ENCODE measurements at regions not wholly inside any gene's neighbourhood (a gene's known extent, or its start where the extent isn't known, plus 50 kb on each side); places are given as distances from the start of the nearest gene placed in this dataset.

DNA sequence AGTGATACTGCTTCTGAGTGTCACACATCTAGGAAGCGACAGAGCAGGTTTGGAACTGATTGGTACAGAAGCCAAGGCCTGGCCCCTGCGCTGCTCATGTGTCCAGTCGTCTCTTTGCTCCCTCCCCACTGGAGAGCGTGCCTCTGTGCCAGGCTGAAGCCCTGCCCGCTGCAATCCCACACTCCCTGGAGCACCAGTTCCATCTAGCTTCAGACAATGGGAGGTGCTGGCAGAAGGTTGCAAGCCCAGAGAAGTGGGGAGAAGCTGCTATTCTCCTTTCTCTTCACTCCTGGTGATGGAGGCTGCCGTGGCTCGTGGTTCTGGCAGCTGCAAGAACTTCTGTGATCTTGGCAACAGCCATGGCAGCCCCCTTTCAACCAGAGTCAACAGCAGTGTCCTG, 250.9 kb downstream of the MATN1 start:
- Histone ChIP-seq H3K27me3 (ENCODE audit: control insufficient read depth in 1 of 2, insufficient read depth in 2 of 2, low read length in 2 of 2) (peaks cover 0 to 12% of the 10 kb centered on the region in 2 donors), H3K4me1 (ENCODE audit: control insufficient read depth, insufficient read depth, low read length) (no peaks in the 10 kb centered on the region), H3K9me3 (ENCODE audit: control insufficient read depth in 2 of 2, low read length in 2 of 2) (no peaks in the 10 kb centered on the region), H3K9ac (ENCODE audit: low read length in 2 of 2) (no peak overlapping the region), H3K4me3 (ENCODE audit: low read length in 2 of 2) (no peak overlapping the region), H3K27ac (ENCODE audit: low read length) (no peak overlapping the region), H3K36me3 (ENCODE audit: control insufficient read depth in 2 of 2, insufficient read depth in 2 of 2, low read length in 2 of 2) (no peaks in the 10 kb centered on the region)

GRCh38 chr1:30472009-30472408, 251.4 kb downstream of the MATN1 start:
- H3K4me3 ChIP-seq (ENCODE audit: low read length in 2 of 2) = no peak overlapping the region
- no peaks in the 10 kb centered on the region for H3K4me1 ChIP-seq (ENCODE audit: control insufficient read depth, insufficient read depth, low read length)
- H3K27ac ChIP-seq (ENCODE audit: low read length) = no peak overlapping the region
- H3K9ac ChIP-seq (ENCODE audit: low read length in 2 of 2) = no peak overlapping the region
- H3K27me3 ChIP-seq (ENCODE audit: control insufficient read depth in 1 of 2, insufficient read depth in 2 of 2, low read length in 2 of 2) = peaks cover 0 to 12% of the 10 kb centered on the region in 2 donors
- no peaks in the 10 kb centered on the region for H3K36me3 ChIP-seq (ENCODE audit: control insufficient read depth in 2 of 2, insufficient read depth in 2 of 2, low read length in 2 of 2)
- no peaks in the 10 kb centered on the region for H3K9me3 ChIP-seq (ENCODE audit: control insufficient read depth in 2 of 2, low read length in 2 of 2)

GRCh38 chr1:30471307-30471706, 252.1 kb downstream of the MATN1 start:
- Histone ChIP-seq H3K4me3 (ENCODE audit: low read length in 2 of 2) (no peak overlapping the region), H3K4me1 (ENCODE audit: control insufficient read depth, insufficient read depth, low read length) (no peaks in the 10 kb centered on the region), H3K27ac (ENCODE audit: low read length) (no peak overlapping the region), H3K36me3 (ENCODE audit: control insufficient read depth in 2 of 2, insufficient read depth in 2 of 2, low read length in 2 of 2) (no peaks in the 10 kb centered on the region), H3K9me3 (ENCODE audit: control insufficient read depth in 2 of 2, low read length in 2 of 2) (no peaks in the 10 kb centered on the region), H3K9ac (ENCODE audit: low read length in 2 of 2) (no peak overlapping the region), H3K27me3 (ENCODE audit: control insufficient read depth in 1 of 2, insufficient read depth in 2 of 2, low read length in 2 of 2) (peaks cover 0 to 12% of the 10 kb centered on the region in 2 donors)

DNA sequence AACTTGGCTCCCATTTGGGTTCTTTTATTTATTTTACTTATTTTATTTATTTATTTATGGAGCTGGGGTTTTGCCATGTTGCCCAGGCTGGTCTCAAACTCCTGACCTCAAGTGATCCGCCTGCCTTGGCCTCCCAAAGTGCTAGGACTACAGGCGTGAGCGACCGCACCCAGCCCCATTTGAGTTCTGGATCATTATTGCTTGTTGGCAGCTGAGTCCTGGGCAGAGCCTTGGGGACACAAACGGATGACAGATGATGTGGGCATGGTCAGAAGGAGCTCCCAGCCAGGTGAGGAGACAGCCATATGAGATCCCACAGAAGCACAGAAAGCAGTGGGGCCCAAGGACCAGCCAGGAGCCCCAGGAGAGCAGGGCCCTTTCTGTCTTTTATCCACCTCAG, 254.0 kb downstream of the MATN1 start:
- Histone ChIP-seq H3K36me3 (ENCODE audit: control insufficient read depth in 2 of 2, insufficient read depth in 2 of 2, low read length in 2 of 2) (no peaks in the 10 kb centered on the region), H3K4me3 (ENCODE audit: low read length in 2 of 2) (no peak overlapping the region), H3K9me3 (ENCODE audit: control insufficient read depth in 2 of 2, low read length in 2 of 2) (no peaks in the 10 kb centered on the region), H3K4me1 (ENCODE audit: control insufficient read depth, insufficient read depth, low read length) (no peaks in the 10 kb centered on the region), H3K27me3 (ENCODE audit: control insufficient read depth in 1 of 2, insufficient read depth in 2 of 2, low read length in 2 of 2) (peaks cover 4 to 11% of the 10 kb centered on the region in 2 donors), H3K9ac (ENCODE audit: low read length in 2 of 2) (no peak overlapping the region), H3K27ac (ENCODE audit: low read length) (no peak overlapping the region)

- no peaks in the 10 kb centered on the region for H3K36me3 ChIP-seq (ENCODE audit: control insufficient read depth in 2 of 2, insufficient read depth in 2 of 2, low read length in 2 of 2)
- H3K4me3 ChIP-seq (ENCODE audit: low read length in 2 of 2) = no peak overlapping the region
- H3K9me3 ChIP-seq (ENCODE audit: control insufficient read depth in 2 of 2, low read length in 2 of 2) = no peaks in the 10 kb centered on the region
- no peak overlapping the region for H3K9ac ChIP-seq (ENCODE audit: low read length in 2 of 2)
- no peaks in the 10 kb centered on the region for H3K4me1 ChIP-seq (ENCODE audit: control insufficient read depth, insufficient read depth, low read length)
- peaks cover 4 to 7% of the 10 kb centered on the region in 2 donors for H3K27me3 ChIP-seq (ENCODE audit: control insufficient read depth in 1 of 2, insufficient read depth in 2 of 2, low read length in 2 of 2)
- H3K27ac ChIP-seq (ENCODE audit: low read length) = no peak overlapping the region
These were observed 256.3 kb downstream of the MATN1 start for GRCh38 chr1:30467101-30467500.

DNA sequence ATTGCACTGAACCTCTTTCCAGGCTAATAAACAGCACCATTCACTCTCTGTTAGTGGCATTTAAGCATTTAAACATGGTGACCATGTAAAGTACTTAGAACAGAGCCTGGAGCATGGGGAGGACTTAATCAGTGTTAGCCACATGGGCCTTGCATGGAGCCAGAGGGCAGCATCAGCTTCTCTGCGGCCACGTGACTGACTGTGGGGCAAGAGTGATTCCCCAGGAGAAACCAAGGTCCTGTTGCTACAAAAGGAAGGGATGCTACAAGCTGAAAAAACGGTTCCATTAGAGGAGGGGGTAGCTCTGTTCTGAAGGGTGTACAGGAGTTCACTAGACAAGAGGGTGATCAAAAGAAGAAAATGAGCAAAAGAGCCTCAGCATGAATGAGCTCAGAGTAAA, 256.8 kb downstream of the MATN1 start:
- Histone ChIP-seq H3K36me3 (ENCODE audit: control insufficient read depth in 2 of 2, insufficient read depth in 2 of 2, low read length in 2 of 2) (no peaks in the 10 kb centered on the region), H3K4me3 (ENCODE audit: low read length in 2 of 2) (no peak overlapping the region), H3K9ac (ENCODE audit: low read length in 2 of 2) (no peak overlapping the region), H3K27me3 (ENCODE audit: control insufficient read depth in 1 of 2, insufficient read depth in 2 of 2, low read length in 2 of 2) (peaks cover 4 to 7% of the 10 kb centered on the region in 2 donors), H3K9me3 (ENCODE audit: control insufficient read depth in 2 of 2, low read length in 2 of 2) (no peaks in the 10 kb centered on the region), H3K4me1 (ENCODE audit: control insufficient read depth, insufficient read depth, low read length) (no peaks in the 10 kb centered on the region), H3K27ac (ENCODE audit: low read length) (no peak overlapping the region)

DNA sequence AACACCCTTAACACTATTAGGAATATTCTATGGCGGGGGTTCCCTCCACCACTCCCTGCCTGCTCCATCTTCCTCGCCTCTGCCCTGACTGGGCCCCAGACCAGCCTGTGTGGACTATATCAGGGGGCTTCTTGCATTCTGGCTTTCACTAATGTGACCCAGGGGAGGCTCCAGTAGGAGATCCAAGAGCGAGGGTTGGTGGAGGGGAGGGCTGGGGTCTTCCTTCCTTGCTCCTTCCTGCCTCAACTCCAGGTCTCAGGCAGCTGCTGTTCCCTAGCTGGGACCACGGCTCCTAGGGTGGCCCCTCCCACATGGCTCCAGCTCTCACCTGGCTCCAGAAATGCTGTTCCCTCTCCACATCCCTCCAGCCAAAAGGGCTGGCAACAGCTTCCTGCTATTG, 257.4 kb downstream of the MATN1 start:
- Histone ChIP-seq H3K36me3 (ENCODE audit: control insufficient read depth in 2 of 2, insufficient read depth in 2 of 2, low read length in 2 of 2) (no peaks in the 10 kb centered on the region), H3K9ac (ENCODE audit: low read length in 2 of 2) (no peak overlapping the region), H3K4me3 (ENCODE audit: low read length in 2 of 2) (no peak overlapping the region), H3K9me3 (ENCODE audit: control insufficient read depth in 2 of 2, low read length in 2 of 2) (no peaks in the 10 kb centered on the region), H3K27me3 (ENCODE audit: control insufficient read depth in 1 of 2, insufficient read depth in 2 of 2, low read length in 2 of 2) (peaks cover 4 to 7% of the 10 kb centered on the region in 2 donors), H3K27ac (ENCODE audit: low read length) (no peak overlapping the region), H3K4me1 (ENCODE audit: control insufficient read depth, insufficient read depth, low read length) (no peaks in the 10 kb centered on the region)

GRCh38 chr1:30465096-30465495, 258.3 kb downstream of the MATN1 start:
- Histone ChIP-seq H3K4me1 (ENCODE audit: control insufficient read depth, insufficient read depth, low read length) (no peaks in the 10 kb centered on the region), H3K36me3 (ENCODE audit: control insufficient read depth in 2 of 2, insufficient read depth in 2 of 2, low read length in 2 of 2) (no peaks in the 10 kb centered on the region), H3K9ac (ENCODE audit: low read length in 2 of 2) (no peak overlapping the region), H3K9me3 (ENCODE audit: control insufficient read depth in 2 of 2, low read length in 2 of 2) (peaks cover 0 to 4% of the 10 kb centered on the region in 2 donors), H3K27me3 (ENCODE audit: control insufficient read depth in 1 of 2, insufficient read depth in 2 of 2, low read length in 2 of 2) (peaks cover 4 to 14% of the 10 kb centered on the region in 2 donors), H3K27ac (ENCODE audit: low read length) (no peak overlapping the region), H3K4me3 (ENCODE audit: low read length in 2 of 2) (no peak overlapping the region)

DNA sequence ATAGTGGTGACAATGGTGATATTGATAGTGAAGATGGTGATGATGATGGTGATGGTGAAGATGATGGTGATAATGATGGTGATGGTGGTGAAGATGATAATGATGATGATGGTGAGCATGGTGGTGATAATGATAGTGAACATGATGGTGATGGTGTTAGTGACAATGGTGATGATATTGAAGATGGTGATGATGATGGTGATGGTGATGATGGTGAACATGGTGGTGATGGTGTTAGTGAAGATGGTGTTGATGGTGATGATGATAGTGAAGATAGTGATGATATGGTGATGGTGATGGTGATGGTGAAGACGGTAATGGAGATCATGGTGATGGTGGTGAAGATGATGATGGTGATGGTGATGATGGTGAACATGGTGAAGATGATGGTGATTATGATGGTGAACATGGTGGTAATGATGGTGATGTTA, 259.2 kb downstream of the MATN1 start:
- no peak overlapping the region for H3K27ac ChIP-seq (ENCODE audit: low read length)
- H3K4me1 ChIP-seq (ENCODE audit: control insufficient read depth, insufficient read depth, low read length) = no peaks in the 10 kb centered on the region
- H3K27me3 ChIP-seq (ENCODE audit: control insufficient read depth in 1 of 2, insufficient read depth in 2 of 2, low read length in 2 of 2) = peaks cover 4 to 15% of the 10 kb centered on the region in 2 donors
- no peaks in the 10 kb centered on the region for H3K36me3 ChIP-seq (ENCODE audit: control insufficient read depth in 2 of 2, insufficient read depth in 2 of 2, low read length in 2 of 2)
- H3K9ac ChIP-seq (ENCODE audit: low read length in 2 of 2) = no peak overlapping the region
- peaks cover 0 to 4% of the 10 kb centered on the region in 2 donors for H3K9me3 ChIP-seq (ENCODE audit: control insufficient read depth in 2 of 2, low read length in 2 of 2)
- H3K4me3 ChIP-seq (ENCODE audit: low read length in 2 of 2) = no peak overlapping the region

DNA sequence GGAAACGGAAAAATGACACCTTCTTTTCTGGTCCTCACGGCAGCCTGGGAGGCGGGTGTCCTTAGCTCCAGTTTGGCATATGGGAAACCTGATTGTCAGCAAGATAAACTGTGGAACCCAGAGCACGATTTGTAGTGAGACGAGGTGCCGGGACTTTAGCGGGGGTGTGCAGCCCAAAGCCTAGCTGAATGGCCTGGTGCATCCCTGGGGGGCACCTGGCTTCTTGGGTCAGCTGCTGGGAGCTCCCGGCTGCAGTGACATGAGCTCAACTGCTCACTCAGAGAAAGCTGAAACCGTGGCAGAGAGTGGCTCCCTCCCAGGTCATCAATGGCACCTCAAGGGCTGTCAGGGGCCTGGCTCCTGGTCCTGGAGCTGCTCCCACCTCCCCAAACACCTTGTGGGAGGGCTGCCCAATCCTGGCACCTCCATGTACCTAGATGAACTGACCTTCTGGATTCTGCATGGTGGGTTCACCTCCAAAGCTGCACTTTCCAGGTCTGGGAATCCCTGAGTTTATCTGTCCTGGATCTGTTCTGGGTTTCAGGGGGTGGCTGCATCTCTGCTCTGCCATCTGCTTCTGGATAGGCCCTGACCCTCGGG, 260.5 kb downstream of the MATN1 start:
- Histone ChIP-seq H3K27me3 (ENCODE audit: control insufficient read depth in 1 of 2, insufficient read depth in 2 of 2, low read length in 2 of 2) (peaks cover 4 to 14% of the 10 kb centered on the region in 2 donors), H3K36me3 (ENCODE audit: control insufficient read depth in 2 of 2, insufficient read depth in 2 of 2, low read length in 2 of 2) (no peaks in the 10 kb centered on the region), H3K9me3 (ENCODE audit: control insufficient read depth in 2 of 2, low read length in 2 of 2) (peaks cover 0 to 4% of the 10 kb centered on the region in 2 donors), H3K4me1 (ENCODE audit: control insufficient read depth, insufficient read depth, low read length) (no peaks in the 10 kb centered on the region), H3K27ac (ENCODE audit: low read length) (no peak overlapping the region), H3K4me3 (ENCODE audit: low read length in 2 of 2) (no peak overlapping the region), H3K9ac (ENCODE audit: low read length in 2 of 2) (no peak overlapping the region)

DNA sequence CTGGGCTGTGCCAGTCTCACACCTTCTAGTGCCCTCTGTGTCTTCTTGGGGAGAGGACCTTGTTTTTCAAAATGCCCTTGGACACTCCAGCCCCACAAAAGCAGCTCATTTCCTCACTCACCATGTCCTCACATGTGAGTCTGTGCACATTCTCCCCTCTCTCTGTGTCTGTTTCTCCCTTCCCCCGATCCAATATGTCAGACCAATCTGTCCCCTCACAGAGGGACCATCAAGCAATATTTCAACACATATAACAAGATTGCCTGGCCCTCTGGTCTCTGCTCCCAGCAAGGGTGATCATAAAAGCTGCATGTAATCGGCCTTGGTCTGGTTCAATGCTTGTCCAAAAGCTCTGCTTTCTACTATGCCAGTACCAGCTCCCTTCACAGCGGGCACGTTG, 261.2 kb downstream of the MATN1 start:
- H3K27me3 ChIP-seq (ENCODE audit: control insufficient read depth in 1 of 2, insufficient read depth in 2 of 2, low read length in 2 of 2) = peaks cover 4 to 13% of the 10 kb centered on the region in 2 donors
- no peaks in the 10 kb centered on the region for H3K4me1 ChIP-seq (ENCODE audit: control insufficient read depth, insufficient read depth, low read length)
- no peak overlapping the region for H3K27ac ChIP-seq (ENCODE audit: low read length)
- peaks cover 0 to 4% of the 10 kb centered on the region in 2 donors for H3K9me3 ChIP-seq (ENCODE audit: control insufficient read depth in 2 of 2, low read length in 2 of 2)
- H3K4me3 ChIP-seq (ENCODE audit: low read length in 2 of 2) = no peak overlapping the region
- no peaks in the 10 kb centered on the region for H3K36me3 ChIP-seq (ENCODE audit: control insufficient read depth in 2 of 2, insufficient read depth in 2 of 2, low read length in 2 of 2)
- H3K9ac ChIP-seq (ENCODE audit: low read length in 2 of 2) = no peak overlapping the region
